Endothelial cell of umbilical vein (primary cell): ENCODE measurements at regions not wholly inside any gene's neighbourhood (a gene's known extent, or its start where the extent isn't known, plus 50 kb on each side); places are given as distances from the start of the nearest gene placed in this dataset.
"Not testable (repeated sequence)": the region's sequence is repeated elsewhere in the genome, so short reads cannot be mapped to it uniquely, and the experiment has no call there.

Source experiments
- BruUV-seq: library from RNA; stranded (reverse); fragments of 400-500 nt; replicated peaks from 2 replicates; lab custom pipeline; 2021; lab: Mats Ljungman, UMichigan
- CTCF ChIA-PET: fragments of 300-600, 350-600 bp; sonication (Branson Sonifier 250); formaldehyde crosslinking; loops from one replicate; lab custom pipeline; 2021; ENCODE audit warnings: antibody characterized with exemption, inconsistent platforms; lab: Charles Lee
- POLR2A ChIA-PET: fragments of 300-600, 350-600 bp; sonication (Branson Sonifier 250); formaldehyde crosslinking; loops from one replicate; lab custom pipeline; 2021; ENCODE audit warnings: antibody characterized with exemption, inconsistent platforms; lab: Charles Lee
- DNase-seq: peaks from one replicate; pipeline ENCODE4 v3.0.0-alpha.2; 2011; ENCODE audit warnings: low read depth, low spot score
- FAIRE-seq: peaks from 2 replicates; lab custom pipeline; 2011; peaks lifted over from hg19 to GRCh38; lab: Jason Lieb, UNC
- H2AFZ ChIP-seq: 2 replicates; pipeline ENCODE4 v1.6.0; 2012; ENCODE audit warnings: low read depth, low read length, control low read depth, inconsistent platforms
- H3K27ac ChIP-seq: 2 replicates; pipeline ENCODE4 v1.5.1; 2011; ENCODE audit warnings: low read depth, mild to moderate bottlenecking, control low read depth, low read length, moderate library complexity; ENCODE audit not compliant: insufficient read depth
- H3K27me3 ChIP-seq, 2 experiments: 2 replicates each; pipeline versions ENCODE4 v1.6.0 to v1.6.1; 2011; ENCODE audit warnings: low read length in 2 of 2, mixed read lengths in 1 of 2; ENCODE audit not compliant: control insufficient read depth in 2 of 2, insufficient read depth in 2 of 2
- H3K36me3 ChIP-seq, 2 experiments: 2 replicates in 1 of 2; 3 replicates in 1 of 2; pipeline ENCODE4 v1.5.1; 2011; ENCODE audit warnings: low read length in 2 of 2, mild to moderate bottlenecking in 1 of 2, moderate library complexity in 1 of 2; ENCODE audit not compliant: control insufficient read depth in 2 of 2, insufficient read depth in 2 of 2; ENCODE audit errors: extremely low read depth in 1 of 2
- H3K4me1 ChIP-seq: 3 replicates; pipeline ENCODE4 v1.5.1; 2011; ENCODE audit warnings: mild to moderate bottlenecking, low read length; ENCODE audit not compliant: control insufficient read depth, insufficient read depth; ENCODE audit errors: extremely low read depth
- H3K4me2 ChIP-seq: 2 replicates; pipeline ENCODE4 v1.6.1; 2011; ENCODE audit warnings: low read length, control low read depth, mixed read lengths; ENCODE audit not compliant: insufficient read depth
- H3K4me3 ChIP-seq, 3 experiments: fragments of 200-600 bp in 1 of 3; sonication (generic), shearing (Covaris generic) in 1 of 3; replicated peaks in 1 of 3; 2 replicates each; pipeline ENCODE4 v1.5.1; 2011 to 2016; ENCODE audit warnings: control low read depth in 3 of 3, low read length in 3 of 3, mild to moderate bottlenecking in 2 of 3, inconsistent platforms in 1 of 3, low read depth in 1 of 3, moderate library complexity in 1 of 3; ENCODE audit not compliant: insufficient read depth in 1 of 3
- H3K79me2 ChIP-seq: 2 replicates; pipeline ENCODE4 v1.6.0; 2012; ENCODE audit warnings: low read length, inconsistent platforms; ENCODE audit not compliant: control insufficient read depth, insufficient read depth
- H3K9ac ChIP-seq: replicated peaks from 2 replicates; pipeline ENCODE3; 2011; ENCODE audit warnings: low read length, control low read depth; ENCODE audit not compliant: insufficient read depth; ENCODE audit errors: extremely low read depth
- H3K9me1 ChIP-seq: replicated peaks from 3 replicates; pipeline ENCODE4 v1.6.0; 2011; ENCODE audit warnings: mild to moderate bottlenecking, low read length; ENCODE audit not compliant: control insufficient read depth, insufficient read depth; ENCODE audit errors: extremely low read depth
- H3K9me3 ChIP-seq: replicated peaks from 2 replicates; pipeline ENCODE4 v1.5.1; 2012; ENCODE audit warnings: low read length, inconsistent platforms; ENCODE audit not compliant: control insufficient read depth, insufficient read depth
- H4K20me1 ChIP-seq: replicated peaks from 2 replicates; pipeline ENCODE3; 2011; ENCODE audit warnings: mild to moderate bottlenecking, low read length; ENCODE audit not compliant: control insufficient read depth, insufficient read depth; ENCODE audit errors: extremely low read depth
- JUN ChIP-seq: IDR thresholded peaks from 2 replicates; pipeline ENCODE4 v1.6.1; 2011; ENCODE audit warnings: borderline replicate concordance, low read depth; ENCODE audit not compliant: insufficient read length, insufficient read depth
- dilution Hi-C: fragments of 300-500 bp; cut with MboI; formaldehyde crosslinking; loops from one replicate; pipeline ENCODE4 v1.15.0; 2019; ENCODE audit warnings: low sequenced_read_pairs; ENCODE audit not compliant: extremely low pct_ligation_motif_present
- intact Hi-C: fragments of 100-400 bp; cut with micrococcal nuclease; formaldehyde crosslinking; loops from one replicate; pipeline ENCODE4 v1.10.0; 2022

DNA sequence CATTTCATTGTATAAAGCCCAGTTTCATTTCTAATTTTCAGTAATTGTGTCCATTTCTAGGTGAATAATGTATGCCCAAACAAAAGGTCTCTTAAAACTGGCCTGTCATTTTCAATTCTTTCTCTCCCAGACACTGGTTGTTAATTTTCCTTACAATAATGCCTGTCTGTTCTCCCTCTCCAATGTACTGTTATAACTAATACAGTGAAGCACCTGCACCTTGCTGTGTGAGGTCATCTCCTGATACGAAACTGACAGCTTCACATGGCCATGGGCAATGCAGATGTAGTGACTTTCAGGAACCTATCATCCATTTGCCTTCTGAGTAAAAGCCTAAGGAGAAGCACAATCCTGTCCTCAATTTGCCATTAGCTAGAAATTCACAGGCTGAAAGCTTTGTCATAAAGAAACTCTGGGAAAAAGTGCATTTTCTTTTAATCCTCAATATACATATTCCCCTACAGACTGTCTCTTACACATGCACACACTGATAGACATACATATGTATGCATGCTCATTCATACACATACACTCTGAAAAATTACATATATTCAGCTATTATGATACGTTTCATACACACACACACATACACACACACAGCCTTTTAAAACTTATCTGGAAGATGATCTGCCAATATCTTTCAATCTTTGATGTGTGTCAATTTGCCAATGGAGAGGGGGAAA, 1030.3 kb downstream of the TDRD15 start:
- H3K4me2 ChIP-seq, result no peak overlapping the region
- H3K4me3 ChIP-seq, result no peak overlapping the region
- DNase-seq, result no peak
- no peaks in the 10 kb centered on the region for H3K4me1 ChIP-seq
- intact Hi-C loops (no loop called here), dilution Hi-C loops (no loop called here)
- no peak overlapping the region for H2AFZ ChIP-seq
- TF ChIP-seq JUN, result no peak
- H3K36me3 ChIP-seq, result no peaks in the 10 kb centered on the region
- no peaks in the 10 kb centered on the region for H4K20me1 ChIP-seq
- ChIA-PET CTCF (no interaction called here), POLR2A (no interaction called here)
- H3K9me3 ChIP-seq, result peaks cover 2% of the 10 kb centered on the region
- no peaks in the 10 kb centered on the region for H3K27me3 ChIP-seq
- no peaks in the 10 kb centered on the region for H3K79me2 ChIP-seq
- no peaks in the 10 kb centered on the region for H3K9me1 ChIP-seq
- FAIRE-seq, result no peak
- BruUV-seq, result no TSS peak
- H3K9ac ChIP-seq, result no peak overlapping the region
- no peak overlapping the region for H3K27ac ChIP-seq

DNA sequence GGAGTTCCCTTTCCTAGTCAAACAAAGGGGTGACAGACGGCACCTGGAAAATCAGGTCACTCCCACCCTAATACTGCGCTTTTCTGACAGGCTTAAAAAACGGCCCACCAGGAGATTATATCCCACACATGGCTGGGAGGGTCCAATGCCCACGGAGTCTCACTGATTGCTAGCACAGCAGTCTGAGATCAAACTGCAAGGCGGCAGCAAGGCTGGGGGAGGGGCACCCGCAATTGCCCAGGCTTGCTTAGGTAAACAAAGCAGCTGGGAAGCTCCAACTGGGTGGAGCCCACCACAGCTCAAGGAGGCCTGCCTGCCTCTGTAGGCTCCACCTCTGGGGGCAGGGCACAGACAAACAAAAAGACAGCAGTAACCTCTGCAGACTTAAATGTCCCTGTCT, 1032.9 kb downstream of the TDRD15 start:
- CTCF ChIA-PET, intact Hi-C loops, H2AFZ ChIP-seq, H4K20me1 ChIP-seq, H3K79me2 ChIP-seq, H3K4me1 ChIP-seq, H3K9me1 ChIP-seq, dilution Hi-C loops, POLR2A ChIA-PET, H3K9me3 ChIP-seq, H3K4me2 ChIP-seq, DNase-seq, H3K27me3 ChIP-seq, H3K4me3 ChIP-seq, BruUV-seq, H3K9ac ChIP-seq, FAIRE-seq, H3K36me3 ChIP-seq, H3K27ac ChIP-seq: not testable (repeated sequence)
